K562 (cell line): ENCODE measurements at regions not wholly inside any gene's neighbourhood (a gene's known extent, or its start where the extent isn't known, plus 50 kb on each side); places are given as distances from the start of the nearest gene placed in this dataset.

Experiments
- ATAC-seq: fragments of 200-7000 bp; cut with Tn5 transposase; 3 replicates; pipeline ENCODE4 v1.9.1; 2020; ENCODE audit warnings: moderate library complexity
- BruUV-seq: library from RNA; stranded (reverse); fragments of 400-500 nt; replicated peaks from 2 replicates; lab custom pipeline; 2021; lab: Mats Ljungman, UMichigan
- CTCF ChIA-PET: fragments of 300-600 bp; formaldehyde crosslinking; extraction: SDS; loops from one replicate; lab custom pipeline; 2021; ENCODE audit warnings: low intra/inter-chr PET ratio; lab: Yijun Ruan, JAX
- POLR2A ChIA-PET: fragments of 300-600, 350-650 bp; sonication (Branson Sonifier 250); formaldehyde crosslinking; extraction: SDS; loops from one replicate; lab custom pipeline; 2021; ENCODE audit warnings: antibody characterized with exemption, inconsistent platforms; lab: Yijun Ruan, JAX
- DNase-seq, 4 experiments: peaks; one replicate each; pipeline versions ENCODE4 v3.0.0 to v3.0.0-alpha.2; 2011 to 2018; ENCODE audit warnings: low spot score in 3 of 4, mixed read lengths in 3 of 4; ENCODE audit errors: extremely low read depth in 1 of 4
- FAIRE-seq: peaks from 2 replicates; lab custom pipeline; 2011; peaks lifted over from hg19 to GRCh38; lab: Jason Lieb, UNC
- H2AFZ ChIP-seq: 2 replicates; pipeline ENCODE4 v1.6.0; 2011; ENCODE audit warnings: low read depth, low read length, control low read depth, inconsistent platforms
- H3K27ac ChIP-seq: fragments of 200-600 bp; 3 replicates; pipeline ENCODE4 v1.8.0; 2011; ENCODE audit warnings: low read depth, mild to moderate bottlenecking, control low read depth, inconsistent platforms, low read length, moderate library complexity, mixed read lengths; ENCODE audit errors: extremely low read depth
- H3K27me3 ChIP-seq, 2 experiments: fragments of 300-600 bp in 1 of 2; 2 replicates in 1 of 2; 3 replicates in 1 of 2; pipeline versions ENCODE4 v1.6.0 to v1.8.0; 2011; ENCODE audit warnings: inconsistent platforms in 2 of 2, low read length in 2 of 2, mild to moderate bottlenecking in 1 of 2, mixed read lengths in 1 of 2, moderate library complexity in 1 of 2; ENCODE audit not compliant: control insufficient read depth in 2 of 2, insufficient read depth in 2 of 2
- H3K36me3 ChIP-seq: fragments of 300-600 bp; 3 replicates; pipeline ENCODE4 v1.8.0; 2011; ENCODE audit warnings: mild to moderate bottlenecking, low read length, inconsistent platforms; ENCODE audit not compliant: control insufficient read depth, insufficient read depth
- H3K4me1 ChIP-seq, 2 experiments: fragments of 200-600 bp in 1 of 2; replicated peaks in 1 of 2; 2 replicates in 1 of 2; 3 replicates in 1 of 2; pipeline versions ENCODE4 v1.5.1 to v1.8.0; 2011; ENCODE audit warnings: inconsistent platforms in 2 of 2, low read length in 2 of 2, mild to moderate bottlenecking in 1 of 2, mixed read lengths in 1 of 2, moderate library complexity in 1 of 2; ENCODE audit not compliant: control insufficient read depth in 2 of 2, insufficient read depth in 2 of 2
- H3K4me2 ChIP-seq: 2 replicates; pipeline ENCODE4 v1.6.1; 2011; ENCODE audit warnings: low read length, control low read depth, inconsistent platforms, mixed read lengths; ENCODE audit not compliant: insufficient read depth
- H3K4me3 ChIP-seq: fragments of 200-600 bp; sonication (generic), shearing (Covaris generic); 2 replicates; pipeline ENCODE4 v1.5.1; 2016; ENCODE audit warnings: control low read depth, inconsistent platforms
- H3K79me2 ChIP-seq: fragments of 200-600 bp; 3 replicates; pipeline ENCODE4 v1.8.0; 2011; ENCODE audit warnings: low read length, inconsistent platforms; ENCODE audit not compliant: control insufficient read depth, insufficient read depth
- H3K9ac ChIP-seq, 2 experiments: 2 replicates each; pipeline versions ENCODE4 v1.6.0 to v1.6.1; 2011; ENCODE audit warnings: low read depth in 2 of 2, low read length in 2 of 2, control low read depth in 1 of 2, inconsistent platforms in 1 of 2, mild to moderate bottlenecking in 1 of 2, mixed read lengths in 1 of 2; ENCODE audit not compliant: insufficient read depth in 1 of 2
- H3K9me1 ChIP-seq: one replicate; pipeline ENCODE4 v1.6.0; 2011; ENCODE audit warnings: inconsistent platforms, mild to moderate bottlenecking, low read length, moderate library complexity; ENCODE audit not compliant: control insufficient read depth, insufficient read depth
- H3K9me3 ChIP-seq: replicated peaks from 2 replicates; pipeline ENCODE4 v1.5.1; 2011; ENCODE audit warnings: low read depth, low read length, inconsistent platforms; ENCODE audit not compliant: control insufficient read depth, insufficient read depth
- H4K20me1 ChIP-seq: replicated peaks from 2 replicates; pipeline ENCODE4 v1.6.1; 2011; ENCODE audit warnings: low read length, inconsistent platforms, mixed read lengths; ENCODE audit not compliant: control insufficient read depth, insufficient read depth
- CREB1 ChIP-seq, 2 experiments: sonication (generic) in 1 of 2; formaldehyde crosslinking in 1 of 2; IDR thresholded peaks; 2 replicates each; pipeline versions ENCODE4 v1.6.1 to v1.8.0; 2012 to 2022; ENCODE audit warnings: inconsistent platforms in 1 of 2, mild to moderate bottlenecking in 1 of 2, missing genetic modification reagents in 1 of 2, moderate library complexity in 1 of 2
- GATA2 ChIP-seq: sonication (generic); formaldehyde crosslinking; IDR thresholded peaks from 2 replicates; pipeline ENCODE4 v1.4.0; 2020; ENCODE audit warnings: mild to moderate bottlenecking, missing genetic modification reagents
- HNRNPH1 ChIP-seq: fragments of 200-400 bp; formaldehyde crosslinking; optimal IDR thresholded peaks from 2 replicates; pipeline ENCODE3; 2017; ENCODE audit warnings: low read depth, mild to moderate bottlenecking, low read length, moderate library complexity
- KLF6 ChIP-seq: fragments of 250-450 bp; sonication (Bioruptor Pico); IDR thresholded peaks from 2 replicates; pipeline ENCODE4 v1.4.0; 2020; ENCODE audit warnings: mild to moderate bottlenecking, moderate library complexity, borderline replicate concordance
- NFIC ChIP-seq: fragments of 450-650 bp; IDR thresholded peaks from 2 replicates; pipeline ENCODE4 v1.6.1; 2017; ENCODE audit warnings: mild to moderate bottlenecking, inconsistent platforms
- NONO ChIP-seq, 2 experiments: fragments of 200-400 bp in 1 of 2; fragments of 450-650 bp in 1 of 2; formaldehyde crosslinking in 1 of 2; IDR thresholded peaks; 2 replicates each; pipeline ENCODE4 v1.6.1; 2017; ENCODE audit warnings: low read depth in 2 of 2, mild to moderate bottlenecking in 2 of 2, moderate library complexity in 2 of 2, low read length in 1 of 2
- SMARCA4 ChIP-seq: fragments of 450-650 bp; IDR thresholded peaks from 2 replicates; pipeline ENCODE4 v1.6.1; 2016
- SRSF1 ChIP-seq: fragments of 200-400 bp; formaldehyde crosslinking; IDR thresholded peaks from 2 replicates; pipeline ENCODE4 v1.6.1; 2017; ENCODE audit warnings: mild to moderate bottlenecking, low read depth, low read length, moderate library complexity
- ZNF311 ChIP-seq: fragments of 250-450 bp; sonication (Bioruptor Pico); IDR thresholded peaks from 2 replicates; pipeline ENCODE4 v1.4.0; 2020; ENCODE audit warnings: mild to moderate bottlenecking, moderate library complexity
- ZZZ3 ChIP-seq: fragments of 450-650 bp; IDR thresholded peaks from 2 replicates; pipeline ENCODE4 v1.6.1; 2016; ENCODE audit warnings: antibody characterized with exemption, mild to moderate bottlenecking, moderate library complexity
- WGBS: fragments of 100-300 bp; shearing (Covaris generic); methylation state at CpG from one replicate; pipeline ENCODE4 v1.1.6; 2016; ENCODE audit warnings: low coverage, mixed read lengths; ENCODE audit not compliant: insufficient coverage; ENCODE audit errors: missing lambda C conversion rate; 5-methylcytosine and 5-hydroxymethylcytosine counted together
- in situ Hi-C: fragments of 300-500 bp; cut with MboI; formaldehyde crosslinking; loops from 4 replicates; pipeline ENCODE4 v1.15.0; 2018; ENCODE audit warnings: inconsistent platforms, mixed read lengths
- intact Hi-C: fragments of 100-400 bp; cut with micrococcal nuclease; formaldehyde crosslinking; loops from 2 replicates; pipeline ENCODE4 v1.14.2; 2022
- TF ChIP-seq, protein P1 (sequence below), 2 experiments: fragments of 450-650 bp; formaldehyde crosslinking in 1 of 2; IDR thresholded peaks; 2 replicates each; pipeline versions ENCODE4 v1.4.0 to v1.6.1; 2014 to 2020; ENCODE audit warnings: mild to moderate bottlenecking in 2 of 2, borderline replicate concordance in 1 of 2, low read depth in 1 of 2

DNA sequence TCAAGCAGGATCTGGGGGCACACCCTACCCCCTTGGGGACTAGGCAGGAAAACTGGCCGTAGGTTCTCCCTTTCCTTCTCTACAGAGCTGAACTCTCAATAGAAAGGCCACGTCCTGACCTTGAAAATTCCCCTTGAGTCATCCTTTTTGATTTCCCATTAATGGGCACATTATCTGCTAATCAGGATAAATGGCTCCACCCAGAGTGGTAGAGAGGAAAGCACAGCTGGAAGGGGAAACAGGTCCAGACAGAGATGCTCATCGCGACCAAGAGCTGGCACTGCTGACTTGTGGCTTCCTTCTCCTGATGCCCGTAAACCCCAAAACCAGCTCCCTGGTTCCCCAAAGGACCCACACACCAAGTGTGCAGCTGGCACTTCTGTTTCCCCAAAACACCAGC lies 206.5 kb upstream of the CDH5 start:
- Histone ChIP-seq H2AFZ (no peak overlapping the region), H3K9ac (no peak overlapping the region), H3K36me3 (no peaks in the 10 kb centered on the region), H3K4me2 (no peak overlapping the region), H3K79me2 (no peaks in the 10 kb centered on the region), H3K27me3 (no peaks in the 10 kb centered on the region), H4K20me1 (no peaks in the 10 kb centered on the region), H3K27ac (no peak overlapping the region), H3K9me3 (no peaks in the 10 kb centered on the region), H3K9me1 (no peaks in the 10 kb centered on the region), H3K4me3 (no peak overlapping the region), H3K4me1 (no peaks in the 10 kb centered on the region)
- no peak for FAIRE-seq
- TF ChIP-seq HNRNPH1: no peak
- no peak for TF ChIP-seq NONO (IDR thresholded peaks at IDR 0.05; ENCODE audit: low read depth in 2 of 2, low read length in 1 of 2)
- no peak for TF ChIP-seq SMARCA4
- TF ChIP-seq GATA2 (CRISPR knock-in tag): no peak
- no peak for TF ChIP-seq ZNF311
- TF ChIP-seq SRSF1: no peak
- TF ChIP-seq KLF6: no peak
- no peak for TF ChIP-seq NFIC
- no peak for TF ChIP-seq ZZZ3
- TF ChIP-seq, protein P1, sequence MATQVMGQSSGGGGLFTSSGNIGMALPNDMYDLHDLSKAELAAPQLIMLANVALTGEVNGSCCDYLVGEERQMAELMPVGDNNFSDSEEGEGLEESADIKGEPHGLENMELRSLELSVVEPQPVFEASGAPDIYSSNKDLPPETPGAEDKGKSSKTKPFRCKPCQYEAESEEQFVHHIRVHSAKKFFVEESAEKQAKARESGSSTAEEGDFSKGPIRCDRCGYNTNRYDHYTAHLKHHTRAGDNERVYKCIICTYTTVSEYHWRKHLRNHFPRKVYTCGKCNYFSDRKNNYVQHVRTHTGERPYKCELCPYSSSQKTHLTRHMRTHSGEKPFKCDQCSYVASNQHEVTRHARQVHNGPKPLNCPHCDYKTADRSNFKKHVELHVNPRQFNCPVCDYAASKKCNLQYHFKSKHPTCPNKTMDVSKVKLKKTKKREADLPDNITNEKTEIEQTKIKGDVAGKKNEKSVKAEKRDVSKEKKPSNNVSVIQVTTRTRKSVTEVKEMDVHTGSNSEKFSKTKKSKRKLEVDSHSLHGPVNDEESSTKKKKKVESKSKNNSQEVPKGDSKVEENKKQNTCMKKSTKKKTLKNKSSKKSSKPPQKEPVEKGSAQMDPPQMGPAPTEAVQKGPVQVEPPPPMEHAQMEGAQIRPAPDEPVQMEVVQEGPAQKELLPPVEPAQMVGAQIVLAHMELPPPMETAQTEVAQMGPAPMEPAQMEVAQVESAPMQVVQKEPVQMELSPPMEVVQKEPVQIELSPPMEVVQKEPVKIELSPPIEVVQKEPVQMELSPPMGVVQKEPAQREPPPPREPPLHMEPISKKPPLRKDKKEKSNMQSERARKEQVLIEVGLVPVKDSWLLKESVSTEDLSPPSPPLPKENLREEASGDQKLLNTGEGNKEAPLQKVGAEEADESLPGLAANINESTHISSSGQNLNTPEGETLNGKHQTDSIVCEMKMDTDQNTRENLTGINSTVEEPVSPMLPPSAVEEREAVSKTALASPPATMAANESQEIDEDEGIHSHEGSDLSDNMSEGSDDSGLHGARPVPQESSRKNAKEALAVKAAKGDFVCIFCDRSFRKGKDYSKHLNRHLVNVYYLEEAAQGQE (IDR thresholded peaks at IDR 0.05; ENCODE audit: borderline replicate concordance): no peak
- TF ChIP-seq, protein P1 (CRISPR knock-in tag; IDR thresholded peaks at IDR 0.05; ENCODE audit: low read depth): no peak
- TF ChIP-seq CREB1 (IDR thresholded peaks at IDR 0.05): no peak
- TF ChIP-seq CREB1 (CRISPR knock-in tag; IDR thresholded peaks at IDR 0.05): no peak
- WGBS: 2% methylated on average over 5 of the region's 5 CpGs
- intact Hi-C loops (no loop called here), in situ Hi-C loops (no loop called here)
- POLR2A ChIA-PET: no interaction called here
- DNase-seq: no peak
- CTCF ChIA-PET: no interaction called here
- BruUV-seq: no TSS peak
- no peak for ATAC-seq
